Coronary artery (tissue), 2 donors: ENCODE measurements at regions not wholly inside any gene's neighbourhood (a gene's known extent, or its start where the extent isn't known, plus 50 kb on each side); places are given as distances from the start of the nearest gene placed in this dataset.

Experiments used
- DNase-seq: peaks from one replicate; pipeline ENCODE4 v3.0.0-alpha.2; 2017; ENCODE audit warnings: low spot score
- H3K27ac ChIP-seq, 2 donors: fragments of 200-600 bp; sonication (generic); one replicate each; pipeline ENCODE4 v1.5.1; 2016 to 2019
- H3K4me3 ChIP-seq: fragments of 200-600 bp; sonication (generic); 2 replicates; pipeline ENCODE4 v1.5.1; 2016; ENCODE audit warnings: mild to moderate bottlenecking, moderate library complexity
- CTCF ChIP-seq: fragments of 200-600 bp; sonication (generic); IDR thresholded peaks from one replicate; pipeline ENCODE4 v1.5.1; 2019; ENCODE audit warnings: antibody characterized with exemption

GRCh38 chr7:153440715-153441114 is 611.5 kb upstream of the DPP6 start:
- no peak for DNase-seq
- H3K27ac ChIP-seq = no peak overlapping the region
- no peak overlapping the region for H3K4me3 ChIP-seq
- TF ChIP-seq CTCF = no peak

- no peak for DNase-seq
- no peak overlapping the region for H3K27ac ChIP-seq
- TF ChIP-seq CTCF = no peak
- no peak overlapping the region for H3K4me3 ChIP-seq
Measured at GRCh38 chr7:153443032-153443701, 609.0 kb upstream of the DPP6 start.

GRCh38 chr7:153444641-153445040 is 607.6 kb upstream of the DPP6 start:
- Histone ChIP-seq H3K4me3 (no peak overlapping the region), H3K27ac (no peak overlapping the region)
- no peak for DNase-seq
- TF ChIP-seq CTCF = no peak

- no peak for DNase-seq
- no peak for TF ChIP-seq CTCF
- no peak overlapping the region for H3K4me3 ChIP-seq
- no peak overlapping the region for H3K27ac ChIP-seq
Measured at GRCh38 chr7:153445641-153446040, 606.6 kb upstream of the DPP6 start.

- Histone ChIP-seq H3K4me3 (no peak overlapping the region), H3K27ac (no peak overlapping the region)
- no peak for DNase-seq
- no peak for TF ChIP-seq CTCF
Measured at GRCh38 chr7:153446490-153446889, 605.7 kb upstream of the DPP6 start.

- no peak overlapping the region for H3K4me3 ChIP-seq
- H3K27ac ChIP-seq = no peak overlapping the region
- TF ChIP-seq CTCF = no peak
- DNase-seq = no peak
Measured at GRCh38 chr7:153447011-153447410, 605.2 kb upstream of the DPP6 start.

GRCh38 chr7:153452661-153453060 is 599.5 kb upstream of the DPP6 start:
- TF ChIP-seq CTCF = no peak
- DNase-seq = no peak
- H3K27ac ChIP-seq = no peak overlapping the region
- no peak overlapping the region for H3K4me3 ChIP-seq
